Fibroblast of peridontal ligament (primary cell): ENCODE measurements at regions not wholly inside any gene's neighbourhood (a gene's known extent, or its start where the extent isn't known, plus 50 kb on each side); places are given as distances from the start of the nearest gene placed in this dataset.

Experiments
- DNase-seq: peaks from one replicate; pipeline ENCODE4 v3.0.0-alpha.2; 2010; ENCODE audit errors: extremely low read depth

- DNase-seq = no peak
Measured at GRCh38 chr15:79230766-79231165, 51.8 kb upstream of the ANKRD34C start.

- DNase-seq = no peak
Measured at GRCh38 chr15:79222808-79223207, 59.7 kb upstream of the ANKRD34C start.

GRCh38 chr15:79221696-79222095 lies 60.8 kb upstream of the ANKRD34C start:
- DNase-seq = no peak

GRCh38 chr15:79219393-79220056 lies 63.0 kb upstream of the ANKRD34C start:
- no peak for DNase-seq

GRCh38 chr15:79218588-79219200 lies 63.8 kb upstream of the ANKRD34C start:
- DNase-seq = peak; percentile 20

GRCh38 chr15:79213650-79214049 lies 68.9 kb upstream of the ANKRD34C start:
- no peak for DNase-seq

GRCh38 chr15:79212589-79213157 lies 69.8 kb upstream of the ANKRD34C start:
- DNase-seq = no peak

GRCh38 chr15:79211481-79211880 lies 71.0 kb upstream of the ANKRD34C start:
- DNase-seq = no peak

- no peak for DNase-seq
Measured at GRCh38 chr15:79209690-79210089, 72.8 kb upstream of the ANKRD34C start.

- no peak for DNase-seq
Measured at GRCh38 chr15:79209116-79209515, 73.4 kb upstream of the ANKRD34C start.

GRCh38 chr15:79208179-79208578 lies 74.3 kb upstream of the ANKRD34C start:
- DNase-seq = no peak

GRCh38 chr15:79206940-79207339 lies 75.6 kb upstream of the ANKRD34C start:
- no peak for DNase-seq

GRCh38 chr15:79204886-79205675 lies 77.4 kb upstream of the ANKRD34C start:
- no peak for DNase-seq

GRCh38 chr15:79198461-79198860 lies 84.1 kb upstream of the ANKRD34C start:
- no peak for DNase-seq

GRCh38 chr15:79197285-79197684 lies 85.2 kb upstream of the ANKRD34C start:
- no peak for DNase-seq

- no peak for DNase-seq
Measured at GRCh38 chr15:79195802-79196201, 86.7 kb upstream of the ANKRD34C start.

GRCh38 chr15:79195239-79195638 lies 87.3 kb upstream of the ANKRD34C start:
- no peak for DNase-seq

- no peak for DNase-seq
Measured at GRCh38 chr15:79194386-79194785, 88.1 kb upstream of the ANKRD34C start.

- no peak for DNase-seq
Measured at GRCh38 chr15:79193549-79193948, 89.0 kb upstream of the ANKRD34C start.

GRCh38 chr15:79193103-79193502 lies 89.4 kb upstream of the ANKRD34C start:
- no peak for DNase-seq

GRCh38 chr15:79192462-79193036 lies 90.0 kb upstream of the ANKRD34C start:
- peak; percentile 19 for DNase-seq

- no peak for DNase-seq
Measured at GRCh38 chr15:79190093-79190492, 92.4 kb upstream of the ANKRD34C start.
